ENCODE measurements at regions not wholly inside any gene's neighbourhood (a gene's known extent, or its start where the extent isn't known, plus 50 kb on each side); places are given as distances from the start of the nearest gene placed in this dataset.

GRCh38 chr7:19410106-19410505 lies 264.9 kb upstream of the FERD3L start:
- no peak for TF ChIP-seq CTCF (IDR thresholded peaks at IDR 0.05; ENCODE audit: low read depth, low read length, missing control alignments)
- no peak for DNase-seq (ENCODE audit: extremely low read depth, low read depth)
- H3K4me3 ChIP-seq (replicated peaks; ENCODE audit: low read depth, low read length), result no peak overlapping the region

- no peak for DNase-seq (ENCODE audit: extremely low read depth, low read depth)
- no peak for TF ChIP-seq CTCF (IDR thresholded peaks at IDR 0.05; ENCODE audit: low read depth, low read length, missing control alignments)
Measured at GRCh38 chr7:19408706-19409220, 263.5 kb upstream of the FERD3L start.

GRCh38 chr7:19407270-19407669 lies 262.0 kb upstream of the FERD3L start:
- no peak overlapping the region for H3K4me3 ChIP-seq (replicated peaks; ENCODE audit: low read depth, low read length)
- no peak for TF ChIP-seq CTCF (IDR thresholded peaks at IDR 0.05; ENCODE audit: low read depth, low read length, missing control alignments)
- DNase-seq (ENCODE audit: extremely low read depth, low read depth), result no peak

More at GRCh38 chr7:19408706-19409220, 263.5 kb upstream of the FERD3L start:
- H3K4me3 ChIP-seq (replicated peaks; ENCODE audit: low read depth, low read length), result no peak overlapping the region

GRCh38 chr7:19405541-19405940 lies 260.3 kb upstream of the FERD3L start:
- no peak for DNase-seq (ENCODE audit: extremely low read depth, low read depth)
- TF ChIP-seq CTCF (IDR thresholded peaks at IDR 0.05; ENCODE audit: low read depth, low read length, missing control alignments), result no peak
- H3K4me3 ChIP-seq (replicated peaks; ENCODE audit: low read depth, low read length), result no peak overlapping the region

GRCh38 chr7:19404912-19405329 lies 259.7 kb upstream of the FERD3L start:
- DNase-seq (ENCODE audit: extremely low read depth, low read depth), result peak; percentile 89
- no peak overlapping the region for H3K4me3 ChIP-seq (replicated peaks; ENCODE audit: low read depth, low read length)
- no peak for TF ChIP-seq CTCF (IDR thresholded peaks at IDR 0.05; ENCODE audit: low read depth, low read length, missing control alignments)

- H3K4me3 ChIP-seq (replicated peaks; ENCODE audit: low read depth, low read length), result no peak overlapping the region
- no peak for TF ChIP-seq CTCF (IDR thresholded peaks at IDR 0.05; ENCODE audit: low read depth, low read length, missing control alignments)
- DNase-seq (ENCODE audit: extremely low read depth, low read depth), result no peak
Measured at GRCh38 chr7:19403691-19404090, 258.5 kb upstream of the FERD3L start.

- no peak for DNase-seq (ENCODE audit: extremely low read depth, low read depth)
- TF ChIP-seq CTCF (IDR thresholded peaks at IDR 0.05; ENCODE audit: low read depth, low read length, missing control alignments), result no peak
- no peak overlapping the region for H3K4me3 ChIP-seq (replicated peaks; ENCODE audit: low read depth, low read length)
Measured at GRCh38 chr7:19401461-19401860, 256.2 kb upstream of the FERD3L start.

Measured in HFF-Myc (cell line).